ENCODE measurements at regions not wholly inside any gene's neighbourhood (a gene's known extent, or its start where the extent isn't known, plus 50 kb on each side); places are given as distances from the start of the nearest gene placed in this dataset.

DNA sequence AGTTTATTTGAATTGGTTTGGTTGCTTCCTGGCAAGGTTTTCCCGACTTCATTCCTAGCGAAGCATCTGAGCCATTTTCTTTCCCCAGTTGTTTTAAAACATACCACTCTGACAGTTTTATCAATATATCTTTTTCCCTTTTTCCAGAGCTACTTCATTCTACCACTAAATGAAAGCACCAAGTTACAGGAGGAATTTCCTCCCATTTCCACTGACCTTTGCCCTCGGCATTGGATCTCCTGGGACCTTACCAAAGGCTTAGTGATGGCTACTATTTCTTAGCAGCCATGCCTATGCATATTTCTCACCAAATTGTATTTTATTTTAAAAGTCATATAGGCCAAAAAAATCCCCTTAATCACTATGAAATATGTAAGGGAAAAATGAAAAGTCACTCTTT is 150.5 kb downstream of the ZNF330 start:
- Histone ChIP-seq H3K36me3 (ENCODE audit: low read depth) (no peaks in the 10 kb centered on the region), H3K9me3 (ENCODE audit: insufficient read depth, low read depth) (no peaks in the 10 kb centered on the region), H3K79me2 (ENCODE audit: low read depth) (no peaks in the 10 kb centered on the region), H3K4me2 (no peak overlapping the region), H4K20me1 (ENCODE audit: insufficient read depth) (no peaks in the 10 kb centered on the region), H3K9me2 (ENCODE audit: insufficient read depth) (no peaks in the 10 kb centered on the region), H2AFZ (no peak overlapping the region), H3K4me1 (replicated peaks; ENCODE audit: insufficient read depth) (no peaks in the 10 kb centered on the region), H3K27ac (no peak overlapping the region), H3K27me3 (ENCODE audit: insufficient read depth, low read depth) (no peaks in the 10 kb centered on the region), H3F3A (ENCODE audit: insufficient read depth, low read depth) (no peaks in the 10 kb centered on the region), H3K4me3 (no peak overlapping the region)
- ChIA-PET CTCF (no interaction called here), POLR2A (ENCODE audit: unreplicated experiment) (no interaction called here)
- TF ChIP-seq, protein P1, sequence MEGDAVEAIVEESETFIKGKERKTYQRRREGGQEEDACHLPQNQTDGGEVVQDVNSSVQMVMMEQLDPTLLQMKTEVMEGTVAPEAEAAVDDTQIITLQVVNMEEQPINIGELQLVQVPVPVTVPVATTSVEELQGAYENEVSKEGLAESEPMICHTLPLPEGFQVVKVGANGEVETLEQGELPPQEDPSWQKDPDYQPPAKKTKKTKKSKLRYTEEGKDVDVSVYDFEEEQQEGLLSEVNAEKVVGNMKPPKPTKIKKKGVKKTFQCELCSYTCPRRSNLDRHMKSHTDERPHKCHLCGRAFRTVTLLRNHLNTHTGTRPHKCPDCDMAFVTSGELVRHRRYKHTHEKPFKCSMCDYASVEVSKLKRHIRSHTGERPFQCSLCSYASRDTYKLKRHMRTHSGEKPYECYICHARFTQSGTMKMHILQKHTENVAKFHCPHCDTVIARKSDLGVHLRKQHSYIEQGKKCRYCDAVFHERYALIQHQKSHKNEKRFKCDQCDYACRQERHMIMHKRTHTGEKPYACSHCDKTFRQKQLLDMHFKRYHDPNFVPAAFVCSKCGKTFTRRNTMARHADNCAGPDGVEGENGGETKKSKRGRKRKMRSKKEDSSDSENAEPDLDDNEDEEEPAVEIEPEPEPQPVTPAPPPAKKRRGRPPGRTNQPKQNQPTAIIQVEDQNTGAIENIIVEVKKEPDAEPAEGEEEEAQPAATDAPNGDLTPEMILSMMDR (conservative IDR thresholded peaks at IDR 0.05): no peak
- TF ChIP-seq EZH2 (IDR thresholded peaks at IDR 0.05; ENCODE audit: low read depth): no peak
- no peak for DNase-seq
- intact Hi-C loops (cut with micrococcal nuclease; ENCODE audit: unreplicated experiment): loop anchor here (10.0 kb wide), 1 partner anchor 1474 kb away; the partner anchor contains the start of gene INPP4B
- BruUV-seq (replicated peaks): no TSS peak

- DNase-seq: peak; percentile 64 to 68
- no TSS peak for BruUV-seq (replicated peaks)
- H4K20me1 ChIP-seq (ENCODE audit: insufficient read depth): no peaks in the 10 kb centered on the region
- H3K4me3 ChIP-seq: no peak overlapping the region
- H3K27ac ChIP-seq: no peak overlapping the region
- H3K4me1 ChIP-seq (replicated peaks; ENCODE audit: insufficient read depth): no peaks in the 10 kb centered on the region
- CTCF ChIA-PET: no interaction called here
- no peaks in the 10 kb centered on the region for H3K9me2 ChIP-seq (ENCODE audit: insufficient read depth)
- no peak for TF ChIP-seq EZH2 (IDR thresholded peaks at IDR 0.05; ENCODE audit: low read depth)
- TF ChIP-seq, protein P1 (conservative IDR thresholded peaks at IDR 0.05): peak; percentile 55
- no peak overlapping the region for H2AFZ ChIP-seq
- H3F3A ChIP-seq (ENCODE audit: insufficient read depth, low read depth): no peaks in the 10 kb centered on the region
- H3K79me2 ChIP-seq (ENCODE audit: low read depth): no peaks in the 10 kb centered on the region
- POLR2A ChIA-PET (ENCODE audit: unreplicated experiment): interaction anchor here (0.6 kb wide), 1 partner anchor 852 kb away, joined by 4 read pairs; the partner anchor contains the start of gene ELMOD2
- intact Hi-C loops (cut with micrococcal nuclease; ENCODE audit: unreplicated experiment): loop anchor here (1.0 to 10.0 kb wide), 3 partner anchors 261 to 1469 kb away; partner anchors contain the start of genes IL15 and INPP4B
- no peak overlapping the region for H3K4me2 ChIP-seq
- H3K9me3 ChIP-seq (ENCODE audit: insufficient read depth, low read depth): no peaks in the 10 kb centered on the region
- no peaks in the 10 kb centered on the region for H3K36me3 ChIP-seq (ENCODE audit: low read depth)
- no peaks in the 10 kb centered on the region for H3K27me3 ChIP-seq (ENCODE audit: insufficient read depth, low read depth)
Measured at GRCh38 chr4:141375855-141376254, 155.2 kb downstream of the ZNF330 start.

DNA sequence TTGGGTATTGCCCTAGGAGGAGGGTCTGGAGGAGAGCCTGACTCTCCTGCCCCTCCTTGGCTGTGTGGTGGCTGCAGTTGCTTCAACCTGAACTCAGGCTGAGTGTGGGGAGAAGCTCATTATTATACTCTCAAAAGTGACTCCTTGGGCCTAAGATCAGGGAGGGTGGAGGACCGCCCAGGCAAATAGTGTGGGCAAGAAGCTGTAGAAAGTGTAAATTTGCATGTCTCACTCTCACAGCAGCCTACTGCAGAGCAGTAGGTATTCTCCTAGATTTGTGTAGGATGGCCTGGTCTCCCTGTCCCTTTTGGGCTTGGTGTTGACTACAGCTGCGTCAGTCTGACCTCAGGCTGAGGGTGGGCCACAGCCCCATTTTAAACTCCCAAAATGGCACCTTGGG is 156.1 kb downstream of the ZNF330 start:
- H3K4me3 ChIP-seq: no peak overlapping the region
- ChIA-PET CTCF (no interaction called here), POLR2A (ENCODE audit: unreplicated experiment) (no interaction called here)
- H3K27me3 ChIP-seq (ENCODE audit: insufficient read depth, low read depth): no peaks in the 10 kb centered on the region
- DNase-seq: no peak
- no peak overlapping the region for H3K27ac ChIP-seq
- no peaks in the 10 kb centered on the region for H3K79me2 ChIP-seq (ENCODE audit: low read depth)
- no peaks in the 10 kb centered on the region for H3K9me3 ChIP-seq (ENCODE audit: insufficient read depth, low read depth)
- H3K36me3 ChIP-seq (ENCODE audit: low read depth): no peaks in the 10 kb centered on the region
- H4K20me1 ChIP-seq (ENCODE audit: insufficient read depth): no peaks in the 10 kb centered on the region
- BruUV-seq (replicated peaks): no TSS peak
- intact Hi-C loops (cut with micrococcal nuclease; ENCODE audit: unreplicated experiment): loop anchor here (1.0 to 10.0 kb wide), 3 partner anchors 261 to 1468 kb away; partner anchors contain the start of genes IL15 and INPP4B
- H3K9me2 ChIP-seq (ENCODE audit: insufficient read depth): no peaks in the 10 kb centered on the region
- H3K4me1 ChIP-seq (replicated peaks; ENCODE audit: insufficient read depth): no peaks in the 10 kb centered on the region
- H3K4me2 ChIP-seq: no peak overlapping the region
- no peaks in the 10 kb centered on the region for H3F3A ChIP-seq (ENCODE audit: insufficient read depth, low read depth)
- no peak overlapping the region for H2AFZ ChIP-seq
- TF ChIP-seq, protein P1 (conservative IDR thresholded peaks at IDR 0.05): no peak
- TF ChIP-seq EZH2 (IDR thresholded peaks at IDR 0.05; ENCODE audit: low read depth): no peak
